ENCODE measurements at regions not wholly inside any gene's neighbourhood (a gene's known extent, or its start where the extent isn't known, plus 50 kb on each side); places are given as distances from the start of the nearest gene placed in this dataset.

GRCh38 chr2:136051001-136051724 is 65.7 kb upstream of the DARS1 start:
- DNase-seq (ENCODE audit: extremely low read depth in 1 of 4, low spot score in 3 of 4) = no peak
- TF ChIP-seq HMG20B (CRISPR knock-in tag; IDR thresholded peaks at IDR 0.05) = no peak
- TF ChIP-seq CHD7 (IDR thresholded peaks at IDR 0.05; ENCODE audit: low read depth, low read length) = no peak
- TF ChIP-seq KAT7 (CRISPR knock-in tag; IDR thresholded peaks at IDR 0.05; ENCODE audit: borderline replicate concordance) = no peak
- TF ChIP-seq ZNF347 (CRISPR knock-in tag; IDR thresholded peaks at IDR 0.05; ENCODE audit: low read depth) = no peak
- no peak for TF ChIP-seq ZNF398 (CRISPR knock-in tag; IDR thresholded peaks at IDR 0.05)
- TF ChIP-seq MTA2 (IDR thresholded peaks at IDR 0.05; ENCODE audit: low read depth) = no peak
- no peak for TF ChIP-seq BRD4 (IDR thresholded peaks at IDR 0.05)
- no peak for TF ChIP-seq CHCHD3 (CRISPR knock-in tag; IDR thresholded peaks at IDR 0.05)
- no peak for TF ChIP-seq TEAD4 (IDR thresholded peaks at IDR 0.05; ENCODE audit: low read length)
- TF ChIP-seq TEAD4 (CRISPR knock-in tag; IDR thresholded peaks at IDR 0.05; ENCODE audit: borderline replicate concordance) = no peak
- Histone ChIP-seq H3K27ac (ENCODE audit: extremely low read depth, low read depth, low read length) (no peak overlapping the region), H3K9ac (ENCODE audit: insufficient read depth in 1 of 2, low read depth in 2 of 2, low read length in 2 of 2) (no peak overlapping the region), H3K4me1 (replicated peaks in 1 of 2; ENCODE audit: control insufficient read depth in 2 of 2, insufficient read depth in 2 of 2, low read length in 2 of 2) (no peaks in the 10 kb centered on the region), H3K9me3 (replicated peaks; ENCODE audit: control insufficient read depth, insufficient read depth, low read depth, low read length) (no peaks in the 10 kb centered on the region), H3K4me3 (no peak overlapping the region), H2AFZ (ENCODE audit: low read depth, low read length) (no peak overlapping the region), H3K4me2 (ENCODE audit: insufficient read depth, low read length) (no peak overlapping the region), H3K9me1 (ENCODE audit: control insufficient read depth, insufficient read depth, low read length) (no peaks in the 10 kb centered on the region), H3K79me2 (ENCODE audit: control insufficient read depth, insufficient read depth, low read length) (no peaks in the 10 kb centered on the region), H4K20me1 (replicated peaks; ENCODE audit: control insufficient read depth, insufficient read depth, low read length) (no peaks in the 10 kb centered on the region), H3K27me3 (ENCODE audit: control insufficient read depth in 2 of 2, insufficient read depth in 2 of 2, low read length in 2 of 2) (no peaks in the 10 kb centered on the region; a peak in 1 of 5 replicates), H3K36me3 (ENCODE audit: control insufficient read depth, insufficient read depth, low read length) (no peaks in the 10 kb centered on the region)
- FAIRE-seq = no peak
- 0% methylated on average over 2 of the region's 2 CpGs for WGBS (ENCODE audit: insufficient coverage, low coverage, missing lambda C conversion rate)
- ATAC-seq = no peak
- in situ Hi-C loops (cut with MboI) (no loop called here), intact Hi-C loops (cut with micrococcal nuclease) (no loop called here)
- ChIA-PET CTCF (ENCODE audit: low intra/inter-chr PET ratio) (no interaction called here), POLR2A (interaction anchor here (0.6 kb wide), 1 partner anchor 27 kb away, joined by 4 read pairs; no protein-coding TSS in a partner anchor)
- no TSS peak for BruUV-seq (replicated peaks)

Data from K562 (cell line).